Upper lobe of right lung (tissue), 1 donor: ENCODE measurements at regions not wholly inside any gene's neighbourhood (a gene's known extent, or its start where the extent isn't known, plus 50 kb on each side); places are given as distances from the start of the nearest gene placed in this dataset.
A peak's percentile ranks its signal among the peaks of the same experiment; 100 is the strongest.
"Not testable (repeated sequence)": the region's sequence is repeated elsewhere in the genome, so short reads cannot be mapped to it uniquely, and the experiment has no call there.

Source experiments
- ATAC-seq: fragments of 200-7000 bp; cut with Tn5 transposase; one replicate; pipeline ENCODE4 v1.9.1; 2020; ENCODE audit warnings: mild to moderate bottlenecking, moderate library complexity
- DNase-seq: peaks from one replicate; pipeline ENCODE4 v3.0.0-alpha.2; 2020
- H3K27ac ChIP-seq: fragments of 200-600 bp; one replicate; pipeline ENCODE4 v1.8.0; 2022
- H3K27me3 ChIP-seq: fragments of 200-600 bp; one replicate; pipeline ENCODE4 v1.8.0; 2022; ENCODE audit warnings: mild to moderate bottlenecking
- H3K36me3 ChIP-seq: fragments of 200-600 bp; one replicate; pipeline ENCODE4 v1.8.0; 2022
- H3K4me1 ChIP-seq: fragments of 200-600 bp; one replicate; pipeline ENCODE4 v1.8.0; 2022
- H3K4me3 ChIP-seq: fragments of 200-600 bp; one replicate; pipeline ENCODE4 v1.8.0; 2022; ENCODE audit warnings: mild to moderate bottlenecking
- H3K9me3 ChIP-seq: fragments of 200-600 bp; one replicate; pipeline ENCODE4 v1.8.0; 2022
- CTCF ChIP-seq: fragments of 200-600 bp; IDR thresholded peaks from one replicate; pipeline ENCODE4 v1.8.0; 2022; ENCODE audit warnings: antibody characterized with exemption
- intact Hi-C: fragments of 100-400 bp; cut with DNase I; formaldehyde crosslinking; loops from one replicate; pipeline ENCODE4 v1.11.0; 2022
- donor health status: DM: no; HTN: yes; CAD: no; lungs with severe emphysema.

- H3K9me3 ChIP-seq, ATAC-seq, intact Hi-C loops, H3K36me3 ChIP-seq, H3K27me3 ChIP-seq, H3K27ac ChIP-seq, H3K4me3 ChIP-seq, H3K4me1 ChIP-seq: not testable (repeated sequence)
- DNase-seq, result peak; percentile 39
Observed at GRCh38 chr9:22508354-22508753, 61.7 kb downstream of the DMRTA1 start.

GRCh38 chr9:22508790-22509189 is 62.2 kb downstream of the DMRTA1 start:
- H3K4me1 ChIP-seq, result no peaks in the 10 kb centered on the region
- no peak overlapping the region for H3K27ac ChIP-seq
- H3K4me3 ChIP-seq, result no peak overlapping the region
- no peak for TF ChIP-seq CTCF
- H3K36me3 ChIP-seq, result no peaks in the 10 kb centered on the region
- intact Hi-C loops, result no loop called here
- H3K9me3 ChIP-seq, result no peaks in the 10 kb centered on the region
- DNase-seq, result no peak
- ATAC-seq, result no peak
- no peaks in the 10 kb centered on the region for H3K27me3 ChIP-seq

- H3K27me3 ChIP-seq, result no peaks in the 10 kb centered on the region
- TF ChIP-seq CTCF, result no peak
- no peak for ATAC-seq
Observed at GRCh38 chr9:22512495-22512894, 65.9 kb downstream of the DMRTA1 start.

GRCh38 chr9:22514871-22515270 is 68.2 kb downstream of the DMRTA1 start:
- DNase-seq, result no peak
- no peaks in the 10 kb centered on the region for H3K4me1 ChIP-seq
- no peak for ATAC-seq
- H3K36me3 ChIP-seq, result no peaks in the 10 kb centered on the region
- H3K4me3 ChIP-seq, result no peak overlapping the region
- intact Hi-C loops, result no loop called here
- no peaks in the 10 kb centered on the region for H3K9me3 ChIP-seq
- H3K27ac ChIP-seq, result no peak overlapping the region
- TF ChIP-seq CTCF, result no peak
- H3K27me3 ChIP-seq, result no peaks in the 10 kb centered on the region

More at GRCh38 chr9:22512495-22512894, 65.9 kb downstream of the DMRTA1 start:
- DNase-seq, result no peak
- Histone ChIP-seq H3K4me1 (no peaks in the 10 kb centered on the region), H3K4me3 (no peak overlapping the region), H3K36me3 (no peaks in the 10 kb centered on the region), H3K27ac (no peak overlapping the region), H3K9me3 (no peaks in the 10 kb centered on the region)
- intact Hi-C loops, result no loop called here

GRCh38 chr9:22522206-22522740 is 75.6 kb downstream of the DMRTA1 start:
- no peaks in the 10 kb centered on the region for H3K36me3 ChIP-seq
- no peak for ATAC-seq
- no peak overlapping the region for H3K4me3 ChIP-seq
- no peaks in the 10 kb centered on the region for H3K4me1 ChIP-seq
- intact Hi-C loops, result no loop called here
- DNase-seq, result no peak
- no peak overlapping the region for H3K27ac ChIP-seq
- H3K9me3 ChIP-seq, result no peaks in the 10 kb centered on the region
- H3K27me3 ChIP-seq, result no peaks in the 10 kb centered on the region
- TF ChIP-seq CTCF, result no peak

GRCh38 chr9:22528485-22528884 is 81.9 kb downstream of the DMRTA1 start:
- Histone ChIP-seq H3K4me1 (no peaks in the 10 kb centered on the region), H3K27me3 (no peaks in the 10 kb centered on the region), H3K27ac (no peak overlapping the region), H3K9me3 (no peaks in the 10 kb centered on the region), H3K36me3 (no peaks in the 10 kb centered on the region), H3K4me3 (no peak overlapping the region)
- intact Hi-C loops, result no loop called here
- DNase-seq (no peak), ATAC-seq (no peak)
- peak; percentile 30 for TF ChIP-seq CTCF
